CD1c-positive myeloid dendritic cell (primary cell): ENCODE measurements at regions not wholly inside any gene's neighbourhood (a gene's known extent, or its start where the extent isn't known, plus 50 kb on each side); places are given as distances from the start of the nearest gene placed in this dataset.
A peak's percentile ranks its signal among the peaks of the same experiment; 100 is the strongest.
"Not testable (repeated sequence)": the region's sequence is repeated elsewhere in the genome, so short reads cannot be mapped to it uniquely, and the experiment has no call there.

ENCODE experiments used
- DNase-seq: peaks from one replicate; pipeline ENCODE4 v3.0.0-alpha.2; 2016; ENCODE audit errors: extremely low spot score

DNA sequence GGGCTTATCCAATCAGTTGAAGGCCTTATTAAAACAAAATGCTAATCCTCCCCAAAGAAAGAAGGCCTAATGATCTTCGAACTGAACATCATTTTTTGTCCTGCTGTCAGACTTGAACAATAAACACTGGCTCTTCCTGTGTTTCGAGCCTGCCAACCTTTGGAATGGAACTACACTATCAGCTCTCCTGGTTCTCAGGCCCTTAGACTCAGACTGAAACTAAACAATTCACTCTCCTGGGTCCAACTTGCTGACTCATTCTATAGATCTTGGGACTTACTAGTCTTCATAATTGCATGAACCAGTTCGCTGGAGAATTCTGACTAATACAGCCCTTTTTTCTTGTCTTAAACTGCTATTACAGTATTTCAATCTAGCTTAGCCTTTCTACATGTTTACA, 235.2 kb downstream of the LNPK start:
- DNase-seq: no peak

DNA sequence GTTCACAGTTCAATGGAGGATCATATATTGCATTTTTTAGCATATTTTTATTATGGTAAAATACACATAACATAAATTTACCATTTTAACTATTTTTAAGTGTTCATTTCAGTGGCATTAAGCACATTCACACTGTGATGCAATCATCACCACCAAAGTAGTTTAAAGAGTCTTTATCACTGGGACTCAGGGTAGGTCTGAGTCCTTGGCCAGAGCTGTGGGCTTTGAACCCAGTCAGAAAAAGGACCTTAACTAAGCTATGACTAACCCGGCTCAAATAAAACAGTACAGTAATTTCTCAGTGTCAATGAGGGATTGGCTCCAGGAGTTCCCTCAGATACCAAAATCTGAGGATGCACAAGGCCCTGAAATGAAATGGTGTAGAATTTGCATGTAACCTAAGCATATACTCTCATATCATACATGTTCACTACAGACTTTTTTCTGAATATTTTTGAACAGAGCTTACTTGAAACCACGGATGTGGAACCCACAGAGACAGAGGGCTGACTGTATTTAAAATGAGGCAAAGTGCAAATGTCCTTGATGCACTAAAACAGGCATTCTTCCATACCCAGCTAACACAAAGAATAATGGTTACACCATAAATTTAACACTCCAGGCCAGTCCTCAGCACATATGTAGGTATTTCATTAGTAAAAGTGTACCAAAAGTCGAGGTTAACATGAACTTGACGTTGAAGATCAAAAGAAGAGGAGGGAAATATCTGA, 246.2 kb downstream of the LNPK start:
- no peak for DNase-seq

DNA sequence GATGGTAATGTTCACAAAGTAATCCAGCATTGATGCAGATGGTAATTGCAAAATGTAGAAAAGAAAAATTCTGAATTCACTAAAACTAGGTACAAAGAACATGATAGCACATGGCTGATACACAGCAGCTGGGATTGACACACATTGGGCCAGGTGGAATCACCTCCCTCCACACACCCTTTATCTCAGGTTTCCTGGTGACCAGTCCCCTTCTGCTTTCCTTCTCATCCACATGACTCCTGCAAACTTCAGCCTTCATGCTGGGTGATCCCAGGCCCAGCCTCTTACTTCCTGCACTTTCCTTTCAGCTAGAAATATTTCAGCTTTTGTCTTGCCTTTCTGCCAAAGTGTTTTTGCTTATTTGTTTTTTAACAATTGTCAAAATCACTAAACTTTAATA, 246.9 kb downstream of the LNPK start:
- DNase-seq: no peak

DNA sequence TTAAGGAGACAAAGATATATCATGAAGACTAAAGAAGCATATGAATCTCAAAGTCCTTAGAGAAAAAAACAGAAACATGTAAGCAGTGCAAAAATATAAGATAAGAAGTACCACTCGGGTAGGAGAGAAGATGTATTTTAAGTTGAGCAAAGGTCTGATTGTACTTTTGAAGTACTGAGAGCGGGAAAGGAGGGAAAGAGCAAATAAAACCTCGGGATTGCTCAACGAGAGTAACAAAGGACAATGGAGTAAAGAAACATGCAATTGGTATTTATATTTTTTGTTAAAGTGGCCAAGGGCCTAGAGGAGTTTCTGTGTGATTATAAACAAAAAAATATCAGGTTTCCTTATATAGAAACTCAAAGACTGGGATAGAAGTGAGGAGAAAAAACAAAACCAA, 251.9 kb downstream of the LNPK start:
- DNase-seq: no peak

DNA sequence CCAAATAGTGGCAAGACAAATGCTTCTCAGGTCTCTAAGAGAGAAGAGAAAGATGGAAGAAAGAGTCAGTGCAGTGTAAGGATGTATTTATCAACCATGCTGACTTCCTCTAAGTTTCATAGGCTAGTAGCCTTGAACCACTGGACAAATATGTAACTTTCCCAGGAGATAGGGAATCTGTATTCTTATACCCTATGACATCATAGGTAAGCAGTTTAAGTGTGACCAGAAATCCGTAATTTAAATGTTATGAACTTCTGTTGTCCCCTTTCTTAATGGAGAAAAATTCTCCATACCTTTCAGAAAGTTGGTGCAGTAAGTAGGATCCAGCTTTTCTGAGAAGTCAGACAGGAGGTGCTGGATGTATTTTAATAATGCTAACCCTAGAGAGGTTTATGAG, 256.2 kb downstream of the LNPK start:
- no peak for DNase-seq

DNA sequence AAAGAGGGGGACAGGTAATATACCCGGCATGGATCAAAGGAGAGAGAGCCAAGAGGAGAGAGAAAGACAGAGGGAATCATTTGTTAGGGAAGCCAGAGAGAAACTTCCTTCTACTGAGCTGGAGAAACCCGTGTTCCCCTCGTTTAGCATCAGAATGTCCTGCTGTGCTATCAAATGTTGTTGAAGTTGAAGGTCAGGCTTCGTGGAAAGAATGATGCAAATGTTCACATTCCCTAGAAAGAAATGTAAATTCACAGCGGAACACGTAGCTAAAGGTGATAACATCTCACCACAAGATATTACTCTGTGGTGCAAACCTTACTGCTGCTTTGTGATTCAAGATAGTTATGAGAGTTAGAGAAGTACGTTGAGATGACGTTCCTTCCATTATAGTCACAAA, 258.1 kb downstream of the LNPK start:
- no peak for DNase-seq

DNA sequence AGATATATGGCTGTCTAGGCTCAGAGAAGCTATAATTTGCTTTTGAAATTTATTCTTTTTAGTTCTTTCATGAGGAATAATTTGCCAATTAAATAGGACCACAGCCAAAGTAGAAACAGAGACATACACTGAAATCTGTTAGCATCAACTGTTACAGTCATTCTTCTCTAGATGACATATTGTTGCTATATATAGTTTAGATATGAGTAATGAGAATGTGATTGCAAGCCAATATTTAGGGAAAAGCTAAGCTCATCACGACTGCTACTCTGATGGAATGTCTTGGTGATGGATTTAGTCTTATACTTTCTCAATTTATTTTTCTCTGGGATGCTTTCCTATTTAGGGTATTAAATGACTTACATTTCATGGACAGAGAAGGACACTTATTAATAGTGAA, 259.1 kb downstream of the LNPK start:
- DNase-seq: no peak

DNA sequence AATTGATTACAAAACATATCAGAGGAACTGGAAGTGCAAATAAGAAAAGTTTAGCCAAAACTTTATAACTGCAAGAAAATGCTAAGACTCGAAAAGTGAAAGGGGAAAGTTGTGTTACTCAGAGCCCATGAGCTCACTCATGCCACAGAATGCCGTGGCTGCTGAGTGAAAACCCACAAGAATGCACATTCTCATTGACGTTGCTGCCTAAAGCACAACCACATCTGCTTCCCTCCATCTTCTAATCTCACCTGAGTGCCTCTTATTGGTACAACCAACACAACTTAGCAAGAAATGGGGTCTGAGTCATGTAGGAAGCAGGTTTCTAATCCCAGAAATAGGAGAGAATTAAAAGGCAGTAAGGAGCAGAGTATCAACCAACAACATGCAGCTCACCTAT, 259.7 kb downstream of the LNPK start:
- no peak for DNase-seq

DNA sequence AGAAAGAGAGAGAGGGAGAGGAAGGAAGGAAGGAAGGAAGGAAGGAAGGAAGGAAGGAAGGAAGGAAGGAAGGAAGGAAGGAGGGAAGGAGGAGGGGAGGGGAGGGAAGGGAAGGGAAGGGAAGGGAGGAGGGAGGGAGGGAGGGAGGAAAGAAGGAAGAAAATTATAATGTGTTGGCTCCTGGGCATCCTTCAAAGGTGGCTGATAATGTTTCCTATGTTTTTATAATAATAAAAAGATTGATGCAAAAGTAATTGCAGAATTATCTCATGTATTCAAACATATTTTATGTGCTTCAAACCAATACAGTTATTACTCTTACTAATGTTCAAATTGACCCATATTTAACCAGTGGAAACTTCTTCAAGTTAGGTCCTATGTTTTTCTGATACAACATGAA, 260.9 kb downstream of the LNPK start:
- no peak for DNase-seq

DNA sequence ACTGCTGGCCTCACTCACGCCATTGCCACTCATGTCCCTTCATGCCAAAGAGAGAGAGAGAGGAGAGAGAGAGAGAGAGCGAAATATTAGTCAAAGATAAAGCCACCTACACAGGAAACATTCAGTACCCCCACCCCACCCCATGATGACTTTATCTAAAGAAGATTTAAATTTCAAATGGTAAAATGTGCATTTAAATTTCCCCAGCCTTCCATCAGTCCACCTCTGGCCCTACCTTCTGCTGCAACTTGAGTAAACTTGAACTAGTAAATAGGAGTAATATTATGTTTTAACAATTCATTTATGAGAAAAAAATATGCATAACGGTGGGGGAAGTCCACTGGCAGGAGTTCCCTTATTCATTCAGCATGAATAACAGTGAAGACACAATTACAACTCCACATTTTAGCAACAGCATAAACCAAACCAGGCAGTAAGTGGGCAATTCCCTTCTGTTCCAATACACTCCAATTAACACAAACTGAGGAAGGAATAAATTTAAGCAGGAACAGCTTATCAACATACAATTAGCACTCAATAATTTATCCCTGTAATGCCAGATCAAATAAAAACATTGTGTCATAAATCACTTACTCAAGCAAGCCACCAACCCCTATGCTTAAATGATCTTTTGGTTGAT, 264.2 kb downstream of the LNPK start:
- DNase-seq: no peak

DNA sequence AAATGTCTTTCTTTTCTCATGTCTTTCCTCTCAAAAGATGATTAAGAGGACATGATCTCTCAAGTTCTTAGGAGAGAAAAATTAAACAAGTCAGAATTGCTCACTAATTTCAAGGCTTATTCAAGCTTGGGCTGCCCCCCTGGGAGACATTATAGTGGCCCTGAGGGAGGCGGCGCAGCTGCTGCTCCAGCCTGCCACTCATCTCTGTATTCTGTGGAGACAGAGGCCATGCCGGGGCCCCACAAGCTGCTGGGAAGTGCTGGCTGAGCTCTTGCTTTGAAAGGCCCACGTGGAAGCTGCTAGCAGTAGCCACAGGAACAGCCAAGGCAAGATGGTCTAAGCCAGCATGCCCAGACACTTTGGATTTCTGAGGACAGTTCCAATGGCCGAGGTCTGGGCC, 267.4 kb downstream of the LNPK start:
- DNase-seq: no peak

DNA sequence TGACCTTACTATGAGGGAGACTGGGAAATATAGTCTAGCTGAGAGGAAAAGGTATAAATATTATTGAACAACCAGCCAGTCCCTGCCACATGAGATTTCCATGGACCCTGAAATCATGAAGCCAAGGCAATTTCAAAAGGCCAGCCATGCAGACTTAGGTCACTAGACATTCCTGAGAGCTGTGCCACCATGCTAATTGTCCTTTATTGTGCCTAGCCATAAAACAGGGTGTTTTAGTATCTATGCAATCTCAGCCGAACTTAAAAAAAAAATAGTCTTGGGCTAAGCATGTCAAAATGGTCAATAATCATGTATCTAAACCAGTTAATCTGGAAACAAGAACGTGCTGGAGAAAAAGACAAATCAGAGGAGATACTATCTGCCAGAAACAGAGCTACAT, 269.5 kb downstream of the LNPK start:
- DNase-seq: no peak

DNA sequence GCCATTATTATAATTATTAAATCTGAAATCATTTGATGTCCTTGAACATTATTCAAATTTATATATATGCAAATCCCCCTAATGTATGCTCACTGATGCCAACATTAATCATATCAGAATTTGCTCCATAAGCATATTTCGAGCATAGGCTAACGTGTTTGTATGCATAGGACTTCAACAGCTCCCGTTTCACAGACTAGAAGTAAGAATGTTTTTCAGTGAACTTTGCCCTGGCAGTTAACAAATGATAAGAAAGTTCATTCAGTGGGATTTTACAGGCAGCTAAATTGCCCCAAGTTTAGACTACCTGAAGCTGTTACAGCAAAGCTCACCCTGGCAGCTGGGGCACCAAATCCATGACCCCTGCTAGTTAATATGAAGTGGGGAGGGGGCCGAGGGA, 272.0 kb downstream of the LNPK start:
- DNase-seq: no peak

DNA sequence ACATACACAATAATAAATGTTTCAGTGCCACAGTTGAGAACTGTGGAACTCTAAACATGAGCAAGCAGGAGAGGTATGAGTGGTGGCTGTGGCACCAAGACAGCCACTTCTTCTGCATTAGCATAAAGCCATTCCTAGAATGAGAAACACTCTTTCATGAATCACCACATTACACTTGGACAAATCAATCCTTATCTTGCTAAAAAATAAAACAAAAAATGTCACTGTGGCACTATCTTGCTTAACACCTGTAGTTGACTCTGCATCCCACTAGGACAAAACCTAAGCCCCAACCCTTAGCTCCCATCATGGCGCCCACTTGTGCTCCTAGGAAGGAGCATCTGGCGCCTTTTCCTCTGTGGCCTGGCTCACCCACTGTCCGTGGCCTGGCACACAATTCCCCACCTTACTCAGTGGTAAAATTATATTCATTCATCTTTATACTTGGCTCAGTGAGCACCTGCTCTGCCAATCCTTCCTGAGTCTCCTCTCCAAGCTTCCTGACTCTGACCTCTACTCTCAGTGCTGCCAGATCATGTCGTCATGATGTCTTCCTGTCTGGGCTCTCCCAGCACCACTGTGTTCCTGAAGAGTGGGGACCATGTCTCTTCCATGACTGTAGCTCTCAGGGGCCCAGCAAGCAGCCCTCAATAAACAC, 272.9 kb downstream of the LNPK start:
- no peak for DNase-seq

DNA sequence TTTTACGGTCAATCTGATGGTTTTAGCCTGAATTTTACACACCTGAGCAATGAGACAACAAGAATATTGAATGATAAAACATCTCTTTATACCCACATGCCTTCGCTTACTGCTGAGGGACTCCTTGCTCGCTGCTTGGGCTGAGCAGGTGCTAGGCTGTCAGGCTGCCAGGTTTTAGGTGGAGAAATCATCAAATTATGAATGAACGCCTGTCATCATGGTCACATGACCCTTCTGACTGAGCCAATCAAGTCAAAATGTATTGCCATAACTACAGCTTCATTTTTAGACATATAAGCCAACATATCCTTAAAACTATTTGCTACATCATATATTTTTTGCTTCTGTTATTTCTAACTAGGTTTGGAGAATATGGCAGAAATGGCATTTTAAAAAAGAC, 274.0 kb downstream of the LNPK start:
- no peak for DNase-seq

DNA sequence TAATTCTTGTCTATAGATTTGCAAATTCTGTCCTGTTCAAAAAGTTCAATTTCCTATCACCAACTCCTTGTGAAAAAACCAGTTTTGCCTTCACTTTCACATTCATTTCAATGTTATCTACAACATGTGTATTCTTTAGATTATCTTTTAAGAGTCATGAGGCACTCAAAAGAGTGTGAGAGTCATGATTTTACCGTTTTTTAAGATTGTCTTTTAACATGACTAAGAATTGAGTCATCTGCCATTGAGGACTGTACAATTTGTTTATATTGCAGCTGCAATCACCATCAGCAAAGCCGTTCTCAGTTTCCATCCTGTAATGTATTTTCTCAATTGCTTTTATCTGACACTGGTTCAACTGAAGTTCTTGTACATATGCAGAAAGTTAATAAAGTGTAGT, 275.8 kb downstream of the LNPK start:
- no peak for DNase-seq

DNA sequence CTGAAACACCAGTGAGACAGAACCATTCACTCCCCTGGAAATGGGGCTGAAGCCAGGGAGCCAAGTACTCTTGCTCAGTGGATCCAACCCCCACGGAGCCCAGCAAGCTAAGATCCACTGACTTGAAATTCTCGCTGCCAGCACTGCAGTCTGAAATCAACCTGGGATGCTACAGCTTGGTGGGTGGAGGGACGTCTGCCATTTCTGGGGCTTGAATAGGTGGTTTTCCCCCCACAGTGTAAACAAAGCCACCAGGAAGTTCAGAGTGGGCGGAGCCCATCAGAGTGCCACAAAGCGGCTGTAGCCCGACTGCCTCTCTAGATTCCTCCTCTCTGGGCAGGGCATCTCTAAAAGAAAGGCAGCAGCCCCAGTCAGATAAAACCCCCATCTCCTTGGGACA, 292.8 kb downstream of the LNPK start:
- no peak for DNase-seq

DNA sequence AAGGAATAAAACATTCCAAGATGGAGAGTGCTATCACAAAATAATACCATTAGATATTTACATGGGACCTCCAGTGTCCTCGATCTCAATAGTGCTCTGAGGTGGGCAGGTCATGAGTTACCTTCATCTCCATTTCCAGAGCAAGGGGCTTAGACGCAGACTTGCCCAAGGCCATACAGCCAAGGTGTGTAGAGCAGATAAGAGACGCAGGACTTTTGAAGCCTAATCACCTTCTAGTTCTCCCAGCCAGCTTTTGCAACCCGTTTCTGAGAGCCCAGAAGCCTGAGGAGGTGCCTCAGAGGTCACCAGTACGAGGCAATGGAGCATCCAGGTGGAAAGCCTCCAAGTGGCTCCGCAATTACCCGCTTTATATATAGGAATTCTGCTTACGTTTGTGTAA, 294.7 kb downstream of the LNPK start:
- DNase-seq: no peak

DNA sequence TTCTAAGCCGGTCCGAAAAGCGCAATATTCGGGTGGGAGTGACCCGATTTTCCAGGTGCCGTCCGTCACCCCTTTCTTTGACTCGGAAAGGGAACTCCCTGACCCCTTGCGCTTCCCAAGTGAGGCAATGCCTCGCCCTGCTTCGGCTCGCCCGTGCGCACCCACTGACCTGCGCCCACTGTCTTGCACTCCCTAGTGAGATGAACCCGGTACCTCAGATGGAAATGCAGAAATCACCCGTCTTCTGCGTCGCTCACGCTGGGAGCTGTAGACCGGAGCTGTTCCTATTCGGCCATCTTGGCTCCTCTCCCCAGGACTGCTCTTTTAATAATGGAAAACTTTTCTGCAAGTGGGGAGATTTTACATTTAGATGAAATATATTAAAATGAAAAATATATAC, 297.5 kb downstream of the LNPK start:
- not testable (repeated sequence) for DNase-seq

DNA sequence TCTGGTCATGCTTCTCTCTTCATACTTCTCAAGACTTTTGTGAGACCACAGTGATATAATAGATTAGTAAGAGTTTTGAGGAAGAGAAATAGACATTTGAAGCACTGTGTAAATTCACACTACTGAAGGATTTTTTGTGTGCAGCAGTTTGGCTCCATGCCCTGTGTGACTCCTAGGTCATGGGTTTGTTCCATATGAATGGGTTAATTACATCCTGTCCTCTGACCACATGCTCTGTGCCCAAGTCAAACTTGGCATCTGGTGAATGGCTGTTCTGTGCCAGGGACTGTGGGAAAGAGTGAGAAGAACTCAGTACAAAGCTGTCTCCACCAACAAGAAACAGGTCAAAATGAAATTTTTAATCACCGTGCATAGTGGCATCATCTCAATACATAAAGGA, 304.0 kb downstream of the LNPK start:
- DNase-seq: no peak

DNA sequence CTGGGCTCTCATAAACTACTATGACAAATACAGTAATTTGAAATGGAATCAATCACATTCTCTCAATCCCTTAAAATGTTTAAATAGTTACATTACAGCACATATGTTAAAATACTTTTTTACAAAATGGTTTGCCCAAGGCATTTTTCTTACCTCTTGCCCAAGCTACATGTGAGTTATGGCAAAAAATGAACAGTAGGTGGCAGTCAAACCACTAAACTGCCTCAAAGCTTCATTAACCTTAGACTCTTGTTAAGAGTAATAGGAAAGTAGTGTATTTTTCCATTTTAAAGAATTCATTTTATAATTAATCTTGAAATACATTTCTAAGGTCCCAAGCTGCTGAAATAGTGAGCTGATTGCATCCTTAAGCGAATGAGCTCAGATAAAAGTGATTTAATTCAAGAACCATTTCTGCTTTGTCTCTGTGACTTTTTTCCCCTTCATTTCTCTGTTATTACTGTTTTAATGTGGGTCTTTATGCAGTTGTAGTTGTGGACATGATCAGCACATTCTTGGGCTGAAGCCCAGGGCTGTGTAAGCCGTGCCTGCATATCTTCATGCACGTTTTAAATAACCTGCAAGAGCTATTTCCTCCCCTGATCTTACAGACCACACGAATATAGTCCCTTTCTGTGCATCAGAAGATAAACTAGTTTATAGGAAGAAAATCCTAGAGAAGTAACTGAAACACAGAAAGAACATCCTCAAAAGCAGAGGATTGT, 311.8 kb downstream of the LNPK start:
- peak; percentile 60 for DNase-seq

DNA sequence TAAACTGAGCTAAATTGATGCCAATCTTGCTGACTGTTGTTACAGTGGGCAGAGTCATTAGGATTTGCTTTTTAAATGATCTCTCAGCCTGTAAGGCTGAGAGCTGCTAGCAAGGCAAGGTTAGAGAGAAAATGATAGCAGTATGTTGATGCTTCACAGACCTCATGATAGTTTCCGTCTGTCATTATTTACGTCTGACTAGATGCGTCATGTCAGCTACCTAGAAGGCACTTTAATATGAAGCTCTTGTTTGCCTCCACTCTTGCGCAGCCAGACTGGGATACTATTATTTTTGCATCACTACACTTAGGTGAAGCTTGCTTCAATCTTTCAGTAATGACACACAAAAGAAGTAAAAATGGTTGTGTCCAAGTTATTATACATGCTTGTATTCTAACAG, 313.8 kb downstream of the LNPK start:
- no peak for DNase-seq

DNA sequence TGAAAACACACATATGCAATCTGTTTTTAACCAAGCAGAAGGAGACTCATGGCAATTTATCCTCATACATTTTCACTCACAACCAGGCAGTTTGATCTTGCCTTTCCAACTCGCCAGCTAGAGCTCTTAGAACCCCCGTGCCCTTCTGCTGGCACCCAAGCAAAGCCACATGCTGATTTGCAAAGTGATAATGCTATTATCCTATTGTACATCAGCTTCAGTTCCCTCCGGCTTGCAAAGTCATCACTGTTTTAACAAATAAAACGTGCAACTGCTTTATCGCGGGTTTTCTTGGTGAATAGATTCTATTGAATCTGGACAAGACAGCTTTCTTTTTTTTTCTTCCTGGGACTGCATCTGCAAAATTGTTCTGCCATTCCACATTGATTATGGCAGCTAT, 314.6 kb downstream of the LNPK start:
- DNase-seq: no peak
